GM21381 (cell line): ENCODE measurements at regions not wholly inside any gene's neighbourhood (a gene's known extent, or its start where the extent isn't known, plus 50 kb on each side); places are given as distances from the start of the nearest gene placed in this dataset.
"Not testable (repeated sequence)": the region's sequence is repeated elsewhere in the genome, so short reads cannot be mapped to it uniquely, and the experiment has no call there.

ENCODE experiments used
- ATAC-seq: cut with Tn5 transposase; IDR thresholded peaks from one replicate; pipeline ENCODE4 v1.9.1; 2021; ENCODE audit warnings: mild to moderate bottlenecking, moderate library complexity; ENCODE audit not compliant: unreplicated experiment

DNA sequence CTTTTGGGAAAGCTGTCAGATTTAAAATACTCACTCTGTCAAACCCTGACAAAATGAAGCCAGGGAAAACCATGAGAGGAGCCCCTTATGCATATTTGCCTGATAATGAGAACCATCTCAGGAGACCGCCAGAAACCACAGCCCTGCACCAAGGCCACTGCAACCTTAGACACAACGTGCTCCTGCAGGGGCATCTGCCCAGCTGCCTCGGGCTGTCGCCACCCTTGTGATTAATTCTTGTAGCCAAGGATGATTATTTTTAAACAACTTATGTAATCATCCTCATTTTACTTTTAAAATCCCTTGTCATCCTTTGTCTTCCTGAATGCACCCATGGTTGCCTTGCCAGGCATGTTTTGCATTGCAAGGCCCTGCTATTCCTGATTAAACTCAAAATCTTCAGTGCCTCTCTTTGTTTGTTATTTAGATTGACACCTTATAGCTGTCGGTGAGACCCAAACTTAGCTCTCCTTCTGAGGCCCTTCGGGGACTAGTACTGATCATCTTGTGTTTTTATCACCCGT is 766.4 kb upstream of the TMEM132C start:
- no peak for ATAC-seq

DNA sequence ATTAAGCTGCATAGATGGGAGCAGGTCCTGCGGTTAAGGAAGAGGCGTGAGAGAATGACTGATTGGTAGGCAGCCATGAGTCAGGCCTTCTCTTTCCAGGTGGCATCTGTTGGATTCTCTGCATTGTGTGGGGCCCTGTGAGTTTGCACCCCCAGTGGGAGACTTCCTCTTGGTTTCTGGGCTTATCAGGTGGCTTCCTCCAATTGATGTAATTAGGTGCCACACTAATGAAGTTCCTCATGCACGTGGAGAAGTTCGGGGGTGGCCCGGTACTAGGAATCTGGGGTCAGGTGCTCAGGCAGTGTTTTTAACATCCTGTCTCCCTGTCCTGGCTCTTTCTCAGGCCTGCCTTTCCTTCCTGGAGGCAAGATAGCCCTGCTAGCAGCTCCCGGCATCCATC is 765.1 kb upstream of the TMEM132C start:
- ATAC-seq = no peak

DNA sequence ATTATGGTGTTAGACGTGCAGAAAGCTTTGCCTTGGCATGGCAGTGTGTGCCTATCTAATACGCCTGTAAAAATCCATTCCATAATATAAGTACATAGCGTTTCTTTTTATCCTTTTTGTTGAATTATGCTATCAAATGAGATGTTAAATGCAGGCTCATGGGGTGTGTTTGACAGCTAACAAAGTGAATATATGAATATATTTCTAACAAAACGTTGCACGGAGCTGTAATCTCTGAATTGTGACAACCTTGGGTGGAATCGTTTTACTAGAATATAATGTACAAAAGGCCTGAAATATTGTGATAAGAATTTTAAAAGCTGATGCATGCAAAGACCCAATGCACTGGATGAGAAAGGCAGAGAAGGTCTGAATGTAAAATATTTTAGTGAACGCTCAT is 763.7 kb upstream of the TMEM132C start:
- no peak for ATAC-seq

DNA sequence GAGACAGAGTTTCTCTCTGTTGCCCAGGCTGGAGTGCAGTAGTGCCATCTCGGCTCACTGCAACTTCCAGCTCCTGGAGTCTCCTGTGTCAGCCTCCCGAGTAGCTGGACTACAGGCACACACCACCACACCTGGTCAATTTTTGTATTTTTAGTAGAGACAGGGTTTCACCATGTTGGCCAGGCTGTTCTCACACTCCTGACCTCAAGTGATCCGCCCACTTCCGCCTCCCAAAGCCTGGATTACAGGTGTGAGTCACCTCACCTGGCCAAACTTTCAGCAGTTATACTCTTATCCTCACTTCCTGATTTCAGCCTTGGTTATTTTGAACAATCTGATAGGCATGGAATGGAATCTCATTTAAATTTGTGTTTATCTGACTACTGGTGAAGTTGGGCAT is 763.0 kb upstream of the TMEM132C start:
- not testable (repeated sequence) for ATAC-seq

DNA sequence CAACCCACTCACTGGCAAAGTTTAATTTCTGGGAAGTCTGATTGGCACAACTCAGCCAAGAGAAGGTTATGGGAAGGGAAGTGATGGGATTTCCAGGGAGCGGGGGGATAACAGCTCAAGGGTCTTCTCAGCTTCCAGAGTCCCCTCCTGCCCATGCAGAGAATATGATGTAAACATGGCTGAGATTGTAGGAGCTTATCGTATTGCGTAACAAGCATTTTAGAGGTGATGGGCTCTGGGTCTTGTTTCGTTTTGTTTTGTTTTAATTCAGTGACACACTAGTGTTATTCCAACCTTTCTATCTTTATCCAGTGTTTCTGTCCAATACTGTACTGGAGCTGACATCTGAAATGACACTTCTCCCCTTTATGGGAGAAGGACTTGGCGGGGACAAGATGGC is 762.1 kb upstream of the TMEM132C start:
- ATAC-seq = no peak

DNA sequence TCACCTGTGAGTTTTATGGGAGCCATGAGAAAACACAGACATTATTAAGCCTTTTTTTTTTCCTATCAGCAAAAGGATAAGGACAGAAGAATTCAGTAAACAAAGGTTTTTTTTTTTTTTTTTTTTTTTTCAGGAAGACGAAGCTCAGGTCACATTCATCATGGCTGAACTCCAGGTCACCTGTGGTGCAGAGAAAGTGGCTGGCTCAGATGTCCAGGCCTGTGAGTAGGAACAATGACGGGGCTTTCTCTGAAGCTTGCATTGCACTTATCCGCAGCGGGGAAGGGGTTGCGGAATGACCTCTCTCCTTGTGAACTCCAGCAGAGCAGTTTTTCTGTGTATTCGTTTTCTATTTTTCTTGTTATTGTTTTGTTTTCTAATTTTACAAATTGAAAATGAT is 759.6 kb upstream of the TMEM132C start:
- no peak for ATAC-seq

DNA sequence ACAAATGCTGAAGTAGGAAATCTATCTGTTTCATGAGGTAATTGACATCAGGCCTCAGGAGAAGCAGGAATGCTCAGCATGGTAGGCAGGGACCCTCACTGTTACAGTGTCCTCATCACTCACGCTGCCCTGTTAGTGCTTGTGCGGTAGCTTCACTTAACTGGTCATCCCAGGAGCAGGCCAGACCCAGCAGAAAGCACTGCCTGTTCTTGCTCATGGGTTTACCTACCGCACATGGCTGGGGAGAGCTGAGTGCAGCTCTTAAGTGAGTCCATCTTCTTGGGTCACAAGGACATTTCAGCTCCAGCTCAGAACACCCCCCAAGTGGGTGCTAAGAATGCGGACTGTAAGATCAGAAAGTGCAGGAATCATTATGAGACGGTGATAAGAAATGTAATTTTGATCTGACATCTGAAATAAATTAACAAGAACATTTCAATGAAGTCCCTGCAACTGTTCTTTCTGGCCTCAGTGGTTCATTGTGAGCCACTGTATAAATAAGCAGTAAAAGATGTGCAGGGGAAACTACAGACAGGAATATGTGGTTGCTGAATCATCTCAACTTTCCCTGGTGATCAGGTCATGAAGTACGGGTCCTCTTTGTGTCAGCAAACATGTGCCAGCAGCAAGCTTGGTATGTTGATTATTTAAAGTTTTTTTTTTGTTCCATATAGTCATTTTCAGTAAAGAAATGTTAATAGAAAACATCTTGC is 757.7 kb upstream of the TMEM132C start:
- no peak for ATAC-seq

DNA sequence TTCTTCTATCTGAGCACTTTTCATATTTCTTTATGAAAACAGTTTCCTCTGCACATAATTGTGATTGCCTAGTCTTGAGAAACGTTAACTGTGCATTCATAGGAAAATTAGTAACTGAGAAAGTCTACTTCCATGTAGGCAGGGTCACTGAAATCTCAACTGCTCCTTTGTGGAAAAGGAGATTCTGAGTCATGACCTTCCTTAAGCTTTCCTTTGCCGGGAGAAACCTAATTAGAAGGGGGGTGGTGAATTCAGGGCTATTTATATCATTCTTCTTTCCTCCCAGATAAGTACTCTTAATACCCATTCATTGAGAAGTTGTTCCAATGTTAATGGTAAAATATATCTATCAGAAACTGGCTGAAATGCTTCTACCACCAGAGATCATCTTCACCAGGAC is 751.0 kb upstream of the TMEM132C start:
- no peak for ATAC-seq

DNA sequence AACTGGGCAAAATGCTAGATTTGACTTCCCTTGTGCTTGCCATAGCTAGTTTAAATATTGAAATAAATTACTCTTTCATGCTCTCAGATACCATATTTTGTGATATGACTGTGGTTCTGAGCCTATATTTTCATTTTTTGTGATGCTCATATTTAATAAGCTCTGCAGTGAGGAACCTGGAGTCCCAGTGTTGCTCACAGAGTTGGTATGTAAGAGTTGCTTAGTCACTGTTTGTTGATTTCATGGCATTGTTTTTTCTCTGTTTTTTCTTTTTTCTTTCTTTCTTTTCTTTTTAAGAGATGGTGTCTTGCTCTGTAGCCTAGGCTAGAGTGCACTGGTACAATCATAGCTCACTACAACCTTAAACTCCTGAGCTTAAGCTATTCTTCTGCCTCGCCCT is 750.5 kb upstream of the TMEM132C start:
- ATAC-seq = no peak

DNA sequence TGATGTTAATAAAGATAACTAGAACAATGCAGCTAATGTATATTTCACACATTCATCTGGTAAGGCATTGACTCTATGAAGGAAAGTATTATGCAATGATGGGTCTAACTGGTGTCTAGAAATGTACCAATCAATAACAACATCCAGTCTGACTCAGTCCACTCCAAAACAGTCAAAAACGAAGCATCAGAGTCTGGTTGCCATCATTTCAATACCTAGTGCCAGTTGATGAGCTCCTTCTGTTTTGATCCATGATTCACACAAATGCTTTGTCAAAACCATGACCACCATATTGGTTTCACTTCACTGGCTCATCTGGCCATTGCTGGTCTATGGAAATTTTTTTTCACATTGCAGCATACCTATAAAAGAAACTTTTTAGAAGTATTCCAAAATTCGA is 747.2 kb upstream of the TMEM132C start:
- ATAC-seq = no peak

DNA sequence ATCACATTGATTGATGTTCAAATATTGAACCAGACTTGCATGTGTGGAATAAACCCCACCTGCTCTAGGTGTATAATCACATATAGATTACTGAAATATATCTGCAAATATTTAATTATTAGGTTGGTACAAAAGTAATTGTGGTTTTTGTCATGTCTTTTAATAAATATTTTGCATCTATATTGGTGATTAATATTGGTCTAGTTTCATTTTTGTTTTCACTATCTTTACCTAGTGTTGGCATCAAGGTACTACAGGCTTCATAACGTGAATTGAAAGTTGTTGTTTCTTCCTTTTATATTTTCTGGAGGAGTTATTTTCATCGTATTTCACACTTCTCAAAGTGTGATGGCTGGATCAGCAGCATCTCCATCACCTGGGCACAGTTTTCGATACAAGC is 740.0 kb upstream of the TMEM132C start:
- ATAC-seq = no peak

DNA sequence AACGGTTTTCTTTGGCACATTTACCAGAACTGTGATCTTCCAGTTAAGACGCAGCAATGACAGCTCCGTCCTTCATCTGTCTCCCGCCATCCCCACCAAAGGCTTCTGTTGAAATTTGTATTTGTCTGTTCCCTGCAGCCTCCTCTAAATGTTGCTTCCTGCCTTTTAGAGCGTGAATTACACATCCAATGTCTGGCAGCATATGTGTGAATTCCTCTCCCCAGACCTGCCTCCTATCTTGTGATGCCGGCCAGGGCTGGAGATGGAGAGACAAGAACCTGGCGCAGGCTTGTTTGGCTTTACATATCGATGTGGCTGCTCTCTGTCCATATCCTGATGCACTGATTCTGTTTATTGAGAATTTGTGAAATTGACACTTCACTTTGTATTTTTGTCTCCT is 738.4 kb upstream of the TMEM132C start:
- ATAC-seq = no peak

DNA sequence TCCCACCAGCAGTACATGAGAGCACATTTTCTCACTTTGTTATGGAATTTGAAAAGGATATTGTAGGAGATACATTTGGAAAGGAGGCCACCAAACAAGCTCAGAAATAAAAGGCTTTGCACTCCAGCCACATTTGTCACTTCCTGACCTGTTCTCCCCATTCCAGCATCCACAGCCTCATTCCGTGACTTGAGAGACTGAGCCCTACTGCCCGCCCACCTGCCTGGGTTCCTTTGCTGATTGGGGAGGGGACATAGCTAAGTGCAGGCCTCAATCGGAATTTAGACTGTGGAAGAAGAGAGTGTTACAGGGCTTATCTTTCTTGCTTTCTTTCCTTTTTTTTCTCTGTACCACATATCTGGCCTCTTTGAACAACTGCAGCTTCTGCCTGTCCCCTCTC is 735.4 kb upstream of the TMEM132C start:
- ATAC-seq = no peak

DNA sequence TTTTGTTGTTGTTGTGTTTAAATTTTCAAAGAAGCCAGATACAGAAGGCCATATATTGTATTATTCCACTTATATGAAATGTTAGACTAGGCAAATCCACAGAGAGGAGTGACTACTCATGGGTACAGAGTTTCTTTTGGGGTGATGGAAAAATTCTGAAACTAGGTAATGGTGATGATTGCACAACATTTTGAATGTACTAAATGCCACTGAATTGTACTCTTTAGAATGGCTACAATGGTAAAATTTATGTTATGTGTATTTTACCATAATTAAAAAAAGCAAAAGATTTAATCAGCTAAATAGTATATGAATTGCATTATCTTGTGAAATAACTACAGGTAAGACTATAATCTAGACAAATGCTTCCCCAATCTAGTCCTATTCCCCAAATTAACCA is 733.6 kb upstream of the TMEM132C start:
- ATAC-seq = no peak

DNA sequence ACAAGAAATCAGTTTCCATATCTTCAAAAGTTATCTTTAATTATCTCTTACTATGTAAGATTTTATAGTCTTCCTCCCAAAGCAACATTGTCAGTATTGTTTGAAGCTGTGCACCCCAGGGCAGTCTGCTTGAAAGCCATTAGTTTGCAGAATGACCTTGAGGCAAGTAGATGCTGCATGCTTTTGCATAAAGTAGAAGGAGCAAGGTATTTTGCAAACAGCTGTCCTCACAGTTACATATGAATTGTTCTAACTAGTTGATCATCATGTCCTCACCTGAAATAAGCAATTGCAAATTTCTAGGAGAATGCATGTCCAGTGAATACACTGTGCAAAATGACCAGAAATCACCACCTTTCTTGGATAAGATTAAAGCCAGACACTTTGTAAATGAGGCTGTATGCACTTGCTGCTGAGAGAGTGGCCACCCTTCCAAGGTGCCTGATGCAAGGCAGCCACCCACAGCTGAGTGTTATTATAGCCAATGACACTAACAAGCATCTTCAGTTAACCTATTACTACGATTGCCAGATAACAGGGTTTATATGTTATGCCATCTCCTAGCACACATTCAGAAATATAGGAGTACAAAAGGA is 730.0 kb upstream of the TMEM132C start:
- ATAC-seq = no peak

DNA sequence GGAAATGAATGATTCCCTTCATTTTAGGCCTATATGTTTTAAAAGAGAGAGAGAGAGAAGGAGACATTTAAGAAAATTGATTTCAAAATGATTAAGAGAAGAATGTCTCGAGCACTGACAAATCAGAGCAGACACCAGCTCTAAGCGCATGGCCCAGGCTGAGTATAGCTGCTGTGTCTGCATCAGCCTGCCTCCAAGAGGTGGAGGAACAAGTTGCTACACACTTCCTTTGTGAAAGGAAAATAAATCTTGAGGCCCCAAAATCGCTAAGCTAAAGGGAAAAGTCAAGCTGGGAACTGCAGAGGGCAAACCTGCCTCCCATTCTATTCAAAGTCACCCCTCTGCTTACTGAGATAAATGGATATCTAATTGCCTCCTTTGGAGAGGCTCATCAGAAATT is 728.7 kb upstream of the TMEM132C start:
- no peak for ATAC-seq

DNA sequence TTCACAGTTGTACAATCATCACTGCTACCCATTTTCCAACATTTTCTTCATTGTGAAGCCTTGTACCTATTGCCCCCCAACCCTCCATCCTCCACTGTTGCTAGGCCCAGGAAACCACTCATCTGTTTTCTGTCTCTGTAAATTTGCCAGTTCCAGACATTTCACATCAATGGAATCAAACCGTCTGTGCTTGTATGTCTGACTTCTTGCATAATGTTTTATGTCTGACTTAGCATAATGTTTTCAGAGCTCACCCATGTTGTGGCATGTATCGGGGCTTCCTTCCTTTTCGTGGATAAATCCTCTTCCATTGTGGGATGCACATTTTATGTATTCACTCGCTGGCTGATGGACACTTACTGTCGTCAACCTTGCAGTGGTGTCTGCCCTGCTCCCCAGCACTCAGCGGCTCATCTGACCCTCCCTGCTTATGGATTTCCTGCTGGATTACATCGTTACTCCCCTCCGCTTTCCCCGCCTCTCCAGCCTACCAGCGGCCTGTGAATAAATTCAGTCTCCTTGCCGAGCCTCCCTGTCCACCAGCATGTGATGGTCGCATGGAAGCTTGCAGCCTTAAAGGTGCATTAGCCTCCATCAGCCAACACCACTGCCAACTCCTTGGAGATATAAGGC is 727.6 kb upstream of the TMEM132C start:
- no peak for ATAC-seq

DNA sequence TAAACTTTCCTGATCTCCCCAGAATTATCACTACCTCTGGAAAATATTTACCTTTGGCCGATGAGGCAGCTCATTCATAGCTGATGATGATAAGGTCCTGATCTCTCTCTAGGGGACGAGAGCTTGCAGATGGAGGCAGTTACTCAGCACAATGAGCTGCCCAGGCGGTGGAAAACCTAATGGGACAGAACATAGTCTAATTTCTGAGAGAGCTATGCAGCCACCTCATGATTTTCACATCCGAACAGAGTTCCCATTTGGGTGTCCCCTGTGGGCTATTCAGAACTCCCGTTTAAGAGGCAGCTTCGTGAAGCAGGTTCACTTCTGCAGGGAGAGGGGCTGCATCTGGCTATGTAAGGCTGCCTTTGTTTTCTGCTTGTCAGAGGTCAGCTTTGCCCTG is 724.6 kb upstream of the TMEM132C start:
- ATAC-seq = no peak

DNA sequence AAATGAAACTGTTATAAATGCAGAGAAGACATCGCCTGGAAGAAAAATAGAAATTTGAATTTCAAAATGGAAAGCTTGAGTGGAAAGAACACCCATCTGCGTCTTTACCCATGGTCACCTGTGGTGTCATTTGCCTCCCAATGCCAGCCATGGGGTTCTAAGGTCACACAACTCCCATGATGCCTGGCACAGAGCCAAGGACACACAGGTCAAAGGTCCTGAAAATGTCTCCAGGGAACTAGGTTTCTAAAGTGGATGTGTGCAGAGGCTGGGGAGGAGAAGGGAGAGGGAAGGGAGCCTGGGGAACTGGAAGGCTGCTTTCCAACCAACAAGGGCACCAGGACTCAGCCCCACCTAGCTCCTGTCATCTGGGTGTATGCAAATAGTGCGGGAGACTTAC is 724.0 kb upstream of the TMEM132C start:
- ATAC-seq = no peak

DNA sequence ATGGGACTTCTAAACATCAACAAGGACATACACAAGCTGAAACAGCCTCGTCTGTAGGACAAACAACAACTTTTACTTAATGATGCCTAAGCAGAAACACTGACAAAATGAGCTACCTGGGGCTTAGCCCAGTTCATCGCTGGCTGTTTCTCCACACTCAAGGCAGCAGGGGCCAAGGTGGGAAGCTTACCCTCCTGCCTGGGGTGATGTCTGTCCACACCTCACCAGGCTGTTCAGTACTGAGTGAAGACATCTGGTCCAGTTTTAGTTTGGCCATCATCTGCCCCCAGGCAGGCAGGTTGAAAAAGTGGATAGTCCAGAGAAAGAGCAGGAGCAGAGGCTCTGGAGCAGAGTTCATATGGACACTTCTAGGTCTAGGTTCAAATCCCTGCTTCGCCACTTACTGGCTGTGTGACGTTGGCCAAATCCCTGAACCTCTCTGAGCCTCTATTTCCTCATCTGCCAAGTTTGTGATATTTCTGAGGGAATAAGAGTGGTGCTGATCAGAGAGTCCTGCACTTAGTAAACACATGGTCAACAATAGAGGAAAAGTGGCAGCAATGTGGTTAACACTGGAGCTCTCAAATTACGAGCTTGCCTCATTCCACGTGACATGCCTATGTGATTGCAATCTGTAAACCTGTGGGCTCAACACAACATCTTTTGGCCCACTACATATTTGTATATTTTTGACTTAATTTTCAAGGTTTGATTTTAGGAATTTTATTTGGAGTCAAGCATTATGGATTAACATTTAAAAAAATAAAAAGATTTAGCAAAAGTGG is 720.1 kb upstream of the TMEM132C start:
- ATAC-seq = no peak

DNA sequence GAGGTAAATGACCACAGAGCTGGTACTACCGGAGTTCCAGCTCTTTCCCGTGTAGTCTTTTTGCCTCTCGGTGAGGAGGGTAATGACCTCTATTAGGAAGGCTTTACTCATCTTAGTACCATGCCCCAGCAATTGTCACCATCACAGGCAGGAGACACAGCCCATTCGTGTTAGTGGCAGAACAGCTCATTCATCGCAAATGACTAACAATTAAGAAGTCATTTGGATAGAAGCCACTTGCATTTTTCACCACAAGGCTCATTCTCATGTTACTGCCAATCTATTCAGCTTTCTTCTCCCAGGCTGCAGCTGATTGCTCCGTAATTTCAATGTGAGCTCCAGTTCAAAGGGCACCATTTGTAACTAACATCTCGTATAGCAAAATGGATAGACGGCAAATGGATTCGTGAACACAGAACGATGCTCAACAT is 718.8 kb upstream of the TMEM132C start:
- ATAC-seq = no peak
